Uterus (tissue), 3 donors: ENCODE measurements at regions not wholly inside any gene's neighbourhood (a gene's known extent, or its start where the extent isn't known, plus 50 kb on each side); places are given as distances from the start of the nearest gene placed in this dataset.
"Not testable (repeated sequence)": the region's sequence is repeated elsewhere in the genome, so short reads cannot be mapped to it uniquely, and the experiment has no call there.

ENCODE experiments used
- DNase-seq, 2 donors: peaks; one replicate each; pipeline ENCODE4 v3.0.0-alpha.2; 2019 to 2020
- H3K27ac ChIP-seq, 2 donors: fragments of 200-600 bp; sonication (generic); 1 replicate in 1 of 2; 2 replicates in 1 of 2; pipeline ENCODE4 v1.5.1; 2016 to 2018
- H3K27me3 ChIP-seq, 2 donors: fragments of 200-600 bp; sonication (generic); one replicate each; pipeline ENCODE4 v1.5.1; 2018 to 2019; ENCODE audit warnings: control low read depth in 1 of 2
- H3K36me3 ChIP-seq, 2 donors: fragments of 200-600 bp; sonication (generic); one replicate each; pipeline ENCODE4 v1.5.1; 2019; ENCODE audit warnings: control low read depth in 1 of 2
- H3K4me1 ChIP-seq, 2 donors: fragments of 200-600 bp; sonication (generic); one replicate each; pipeline ENCODE4 v1.5.1; 2018 to 2019; ENCODE audit warnings: control low read depth in 1 of 2
- H3K4me3 ChIP-seq, 2 donors: fragments of 200-600 bp; sonication (generic); 1 replicate in 1 of 2; 2 replicates in 1 of 2; pipeline ENCODE4 v1.5.1; 2018 to 2019; ENCODE audit warnings: mild to moderate bottlenecking in 1 of 2
- H3K9me3 ChIP-seq, 2 donors: fragments of 200-600 bp; sonication (generic); one replicate each; pipeline ENCODE4 v1.5.1; 2019; ENCODE audit warnings: control low read depth in 1 of 2
- CTCF ChIP-seq, 4 experiments: fragments of 200-600 bp in 2 of 4; fragments of 450-650 bp in 2 of 4; sonication (generic) in 2 of 4; IDR thresholded peaks; one replicate each; pipeline ENCODE4 v1.5.1; 2016 to 2019; ENCODE audit warnings: antibody characterized with exemption in 4 of 4, mild to moderate bottlenecking in 2 of 4, moderate library complexity in 1 of 4
- POLR2A ChIP-seq, 2 donors: fragments of 450-650 bp; IDR thresholded peaks; one replicate each; pipeline ENCODE4 v1.6.1; 2016; ENCODE audit warnings: antibody characterized with exemption in 2 of 2, mild to moderate bottlenecking in 1 of 2, moderate library complexity in 1 of 2
- intact Hi-C: fragments of 100-400 bp; cut with DNase I; formaldehyde crosslinking; loops from one replicate; pipeline ENCODE4 v1.15.1; 2023; ENCODE audit warnings: low total_unique reads
- donor health status: DM: yes; HTN: yes; CAD: no.

- Histone ChIP-seq H3K27ac (no peak overlapping the region), H3K9me3 (no peaks in the 10 kb centered on the region), H3K27me3 (no peaks in the 10 kb centered on the region), H3K36me3 (no peaks in the 10 kb centered on the region), H3K4me3 (no peak overlapping the region), H3K4me1 (no peaks in the 10 kb centered on the region)
- no peak for DNase-seq
- intact Hi-C loops, result no loop called here
- TF ChIP-seq POLR2A (IDR thresholded peaks at IDR 0.05), result no peak
Measured at GRCh38 chr18:42334931-42335330, 379.9 kb downstream of the PIK3C3 start.

DNA sequence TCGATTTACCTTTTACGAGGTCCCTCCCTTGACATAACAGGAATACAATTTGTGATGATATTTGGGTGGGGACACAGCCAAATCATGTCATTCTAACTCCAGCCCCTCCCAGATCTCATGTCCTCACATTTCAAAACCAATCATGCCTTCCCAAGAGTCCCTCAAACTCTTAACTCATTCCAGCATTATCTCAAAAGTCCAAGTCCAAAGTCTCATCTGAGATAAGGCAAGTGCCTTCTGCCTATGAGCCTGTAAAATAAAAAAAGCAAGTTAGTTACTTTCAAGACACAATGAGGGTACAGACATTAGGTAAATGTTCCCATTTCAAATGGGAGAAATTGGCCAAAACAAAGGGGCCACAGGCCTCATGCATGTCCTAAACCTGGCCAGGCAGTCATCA, 381.1 kb downstream of the PIK3C3 start:
- no peaks in the 10 kb centered on the region for H3K27me3 ChIP-seq

DNA sequence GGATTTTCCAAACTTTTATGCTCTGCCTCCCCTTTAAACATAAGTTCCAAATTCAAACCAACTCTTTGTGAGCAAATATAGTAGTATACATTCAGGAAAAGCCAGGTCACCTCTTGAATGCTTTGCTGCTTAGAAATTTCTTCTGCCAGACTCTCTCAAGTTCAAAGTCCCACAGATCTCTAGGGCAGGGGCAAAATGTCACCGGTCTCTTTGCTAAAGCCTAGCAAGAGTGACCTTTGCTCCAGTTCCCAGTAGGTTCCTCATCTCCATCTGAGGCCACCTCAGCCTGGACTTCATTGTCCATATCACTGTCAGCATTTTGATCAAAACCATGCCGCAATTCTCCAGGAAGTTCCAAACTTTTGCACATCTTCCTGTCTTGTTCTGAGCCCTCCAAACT, 382.3 kb downstream of the PIK3C3 start:
- intact Hi-C loops, H3K4me3 ChIP-seq, H3K27me3 ChIP-seq, H3K4me1 ChIP-seq, DNase-seq, H3K27ac ChIP-seq, H3K36me3 ChIP-seq, H3K9me3 ChIP-seq: not testable (repeated sequence)

More for the DNA sequence above, 381.1 kb downstream of the PIK3C3 start:
- no peak for TF ChIP-seq POLR2A (IDR thresholded peaks at IDR 0.05)
- TF ChIP-seq CTCF (IDR thresholded peaks at IDR 0.05), result no peak
- H3K4me1 ChIP-seq, result no peaks in the 10 kb centered on the region
- intact Hi-C loops, result no loop called here
- no peaks in the 10 kb centered on the region for H3K36me3 ChIP-seq
- no peak for DNase-seq
- no peak overlapping the region for H3K27ac ChIP-seq
- H3K4me3 ChIP-seq, result no peak overlapping the region
- H3K9me3 ChIP-seq, result no peaks in the 10 kb centered on the region

GRCh38 chr18:42338683-42339082, 383.6 kb downstream of the PIK3C3 start:
- intact Hi-C loops, result no loop called here
- H3K4me1 ChIP-seq, result no peaks in the 10 kb centered on the region
- no peaks in the 10 kb centered on the region for H3K9me3 ChIP-seq
- H3K36me3 ChIP-seq, result no peaks in the 10 kb centered on the region
- H3K4me3 ChIP-seq, result no peak overlapping the region
- no peak overlapping the region for H3K27ac ChIP-seq
- TF ChIP-seq POLR2A (IDR thresholded peaks at IDR 0.05), result no peak
- no peak for TF ChIP-seq CTCF (IDR thresholded peaks at IDR 0.05)
- DNase-seq, result no peak
- H3K27me3 ChIP-seq, result no peaks in the 10 kb centered on the region

- no peak for DNase-seq
- no peaks in the 10 kb centered on the region for H3K9me3 ChIP-seq
- no peak overlapping the region for H3K4me3 ChIP-seq
- intact Hi-C loops, result no loop called here
- H3K36me3 ChIP-seq, result no peaks in the 10 kb centered on the region
- no peak overlapping the region for H3K27ac ChIP-seq
- no peaks in the 10 kb centered on the region for H3K4me1 ChIP-seq
- no peaks in the 10 kb centered on the region for H3K27me3 ChIP-seq
- no peak for TF ChIP-seq CTCF (IDR thresholded peaks at IDR 0.05)
- TF ChIP-seq POLR2A (IDR thresholded peaks at IDR 0.05), result no peak
Measured at GRCh38 chr18:42339372-42339771, 384.3 kb downstream of the PIK3C3 start.

DNA sequence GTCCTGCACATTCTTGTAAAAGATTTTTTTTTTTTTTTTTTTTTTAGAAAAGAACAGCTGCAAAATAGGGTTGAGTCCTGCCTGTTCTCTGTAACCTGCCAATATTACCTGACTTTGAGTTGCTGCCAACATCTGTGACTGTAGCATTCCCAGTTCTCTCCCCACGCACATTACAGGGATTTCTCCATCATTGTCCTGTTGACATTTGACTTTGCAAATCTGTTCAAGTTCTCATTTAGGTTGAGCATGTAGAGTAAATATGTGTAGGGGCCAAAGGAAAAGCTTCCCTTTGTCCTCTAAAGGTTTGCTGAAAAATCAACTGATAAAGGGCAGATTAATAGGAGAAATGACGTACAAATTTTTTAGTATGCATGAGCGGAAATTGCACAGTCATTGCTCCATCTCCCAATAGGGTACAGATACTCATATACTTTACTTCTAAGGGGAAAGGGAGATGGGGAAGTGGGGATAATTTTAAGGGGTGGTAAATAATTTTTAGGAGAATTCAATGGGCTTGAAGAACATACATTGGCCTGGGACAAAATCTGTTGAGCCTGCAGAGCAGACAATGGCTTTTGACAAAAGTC, 385.5 kb downstream of the PIK3C3 start:
- Histone ChIP-seq H3K9me3 (no peaks in the 10 kb centered on the region), H3K27ac (no peak overlapping the region), H3K36me3 (no peaks in the 10 kb centered on the region), H3K4me3 (no peak overlapping the region), H3K4me1 (no peaks in the 10 kb centered on the region), H3K27me3 (no peaks in the 10 kb centered on the region)
- intact Hi-C loops, result no loop called here
- TF ChIP-seq CTCF (IDR thresholded peaks at IDR 0.05), result no peak
- TF ChIP-seq POLR2A (IDR thresholded peaks at IDR 0.05), result no peak
- DNase-seq, result no peak
